ENCODE measurements at regions not wholly inside any gene's neighbourhood (a gene's known extent, or its start where the extent isn't known, plus 50 kb on each side); places are given as distances from the start of the nearest gene placed in this dataset.

- no peak for TF ChIP-seq CTCF (conservative IDR thresholded peaks at IDR 0.05)
- no peak overlapping the region for H3K4ac ChIP-seq (ENCODE audit: low read depth, low read length)
- no peaks in the 10 kb centered on the region for H3K4me1 ChIP-seq (ENCODE audit: insufficient read depth, low read length)
- Mint-ChIP-seq H3K27me3 (ENCODE audit: low read depth) (peaks cover 2% of the 10 kb centered on the region), H3K9me3 (no peaks in the 10 kb centered on the region), H3K4me1 (peaks cover 3 to 20% of the 10 kb centered on the region in 2 experiments; a peak in 2 of 4 replicates), H3K27ac (no peak overlapping the region), H3K36me3 (ENCODE audit: insufficient read depth in 1 of 3, low read depth in 3 of 3) (no peaks in the 10 kb centered on the region; a peak in 1 of 7 replicates), H3K4me3 (no peak overlapping the region)
- H3K79me2 ChIP-seq (ENCODE audit: insufficient read depth, low read length): no peaks in the 10 kb centered on the region
- H3K27me3 ChIP-seq (ENCODE audit: insufficient read depth, low read length): no peaks in the 10 kb centered on the region
- H2BK15ac ChIP-seq (ENCODE audit: low read depth, low read length): no peak overlapping the region
- DNase-seq: no peak
- H4K8ac ChIP-seq (replicated peaks; ENCODE audit: insufficient read length, low read depth, low read length): no peak overlapping the region
- no peak overlapping the region for H2BK5ac ChIP-seq (ENCODE audit: insufficient read length, low read length)
- H2BK20ac ChIP-seq (ENCODE audit: low read depth, low read length, poor library complexity, severe bottlenecking): no peak overlapping the region
- H3K14ac ChIP-seq (ENCODE audit: insufficient read depth, low read length): no peak overlapping the region
- H3K23ac ChIP-seq (ENCODE audit: insufficient read length, low read depth, low read length): no peak overlapping the region
- no peaks in the 10 kb centered on the region for H3K9me3 ChIP-seq (ENCODE audit: control insufficient read depth, low read depth, low read length)
- H2BK12ac ChIP-seq (ENCODE audit: insufficient read length, low read depth, low read length): no peak overlapping the region
- no peak overlapping the region for H3T11ph ChIP-seq (ENCODE audit: low read length)
- no peaks in the 10 kb centered on the region for H3K23me2 ChIP-seq (ENCODE audit: insufficient read length, low read depth, low read length, poor library complexity, severe bottlenecking)
- H2BK120ac ChIP-seq (ENCODE audit: low read depth, low read length, poor library complexity, severe bottlenecking): no peak overlapping the region
- H3K56ac ChIP-seq (ENCODE audit: insufficient read length, low read depth, low read length): no peak overlapping the region
- WGBS (ENCODE audit: extremely low coverage, insufficient read length, low lambda C conversion rate): no CpG with 5 or more reads among the region's 24 CpGs
- no peak overlapping the region for H3K27ac ChIP-seq (ENCODE audit: insufficient read length, low read depth, low read length)
- H2AFZ ChIP-seq (ENCODE audit: low read length): no peak overlapping the region
- H4K20me1 ChIP-seq (ENCODE audit: control insufficient read depth, insufficient read depth, insufficient read length): no peaks in the 10 kb centered on the region
- no peak overlapping the region for H3K9ac ChIP-seq (ENCODE audit: extremely low read depth, insufficient read length, low read length)
- H2AK5ac ChIP-seq (ENCODE audit: insufficient read length, low read length): no peak overlapping the region
- H3K18ac ChIP-seq (ENCODE audit: insufficient read length, low read depth, low read length): no peak overlapping the region
- no peak overlapping the region for H4K5ac ChIP-seq (ENCODE audit: insufficient read length, low read depth, low read length)
- no peak overlapping the region for H3K4me2 ChIP-seq (ENCODE audit: insufficient read depth, insufficient read length, low read length)
- H4K91ac ChIP-seq (ENCODE audit: insufficient read length, low read depth, low read length): no peak overlapping the region
- no peaks in the 10 kb centered on the region for H3K79me1 ChIP-seq (ENCODE audit: insufficient read depth, low read depth, low read length, poor library complexity, severe bottlenecking)
Measured at GRCh38 chr17:79165756-79166473, 91.3 kb downstream of the ENGASE start.

Measured in H9 (cell line).